ENCODE measurements at regions not wholly inside any gene's neighbourhood (a gene's known extent, or its start where the extent isn't known, plus 50 kb on each side); places are given as distances from the start of the nearest gene placed in this dataset.

DNA sequence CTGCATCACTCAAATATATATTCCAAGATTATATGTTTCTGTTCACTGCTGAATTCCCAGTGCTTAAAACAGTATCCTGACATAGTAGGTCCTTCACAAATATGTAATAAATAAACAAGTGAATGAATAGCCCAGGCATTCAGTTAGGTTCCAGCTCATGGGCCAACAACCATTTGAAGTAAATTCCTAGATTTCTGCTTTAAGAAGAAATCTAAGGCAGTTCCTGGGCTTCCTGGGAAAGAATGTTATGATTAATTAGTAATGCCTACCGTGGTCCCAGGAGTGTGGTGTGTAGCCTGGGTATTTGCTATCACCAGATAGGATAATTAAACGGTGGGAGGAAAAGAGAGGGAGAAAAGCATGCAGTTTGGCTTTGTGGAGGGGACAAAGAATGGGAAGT, 576.8 kb downstream of the SOX6 start:
- no peak for DNase-seq

DNA sequence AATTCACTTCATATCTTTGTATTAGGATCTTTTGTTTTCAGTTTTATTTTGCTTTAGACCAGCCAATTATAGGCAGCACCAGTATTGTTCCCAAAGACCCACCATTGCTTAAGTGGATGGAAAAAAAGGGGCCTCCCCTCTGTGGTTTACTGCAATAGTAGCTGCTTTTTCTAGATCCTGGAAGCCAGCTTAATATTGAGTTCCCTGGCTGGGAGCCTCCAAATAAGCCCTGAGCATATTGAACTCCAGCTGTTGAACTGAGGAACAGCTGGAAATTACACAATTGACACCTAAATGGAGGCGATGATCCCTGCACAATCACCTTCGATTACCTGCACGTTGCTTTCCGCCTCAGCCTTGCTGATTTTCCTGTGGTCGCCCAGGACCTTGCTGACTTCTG, 576.0 kb downstream of the SOX6 start:
- no peak for DNase-seq

DNA sequence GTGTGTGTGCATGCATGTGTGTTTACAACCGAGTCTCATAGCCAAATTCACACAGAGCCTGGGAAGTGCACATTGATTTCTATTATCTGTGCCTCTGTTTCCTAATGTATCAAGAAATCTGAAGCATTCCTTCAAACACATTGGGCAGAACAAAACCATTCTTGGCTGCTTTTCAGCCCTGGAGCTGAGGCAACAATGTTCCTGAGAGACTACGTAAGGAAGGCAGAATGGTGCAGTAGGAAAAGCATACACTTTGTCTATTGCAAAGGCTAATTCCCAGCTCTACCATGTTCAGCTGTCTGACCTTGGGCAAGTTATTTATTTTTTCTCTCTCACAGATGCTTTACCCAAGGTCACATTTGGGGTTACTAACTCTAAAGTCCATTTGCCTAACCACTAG, 575.5 kb downstream of the SOX6 start:
- no peak for DNase-seq

DNA sequence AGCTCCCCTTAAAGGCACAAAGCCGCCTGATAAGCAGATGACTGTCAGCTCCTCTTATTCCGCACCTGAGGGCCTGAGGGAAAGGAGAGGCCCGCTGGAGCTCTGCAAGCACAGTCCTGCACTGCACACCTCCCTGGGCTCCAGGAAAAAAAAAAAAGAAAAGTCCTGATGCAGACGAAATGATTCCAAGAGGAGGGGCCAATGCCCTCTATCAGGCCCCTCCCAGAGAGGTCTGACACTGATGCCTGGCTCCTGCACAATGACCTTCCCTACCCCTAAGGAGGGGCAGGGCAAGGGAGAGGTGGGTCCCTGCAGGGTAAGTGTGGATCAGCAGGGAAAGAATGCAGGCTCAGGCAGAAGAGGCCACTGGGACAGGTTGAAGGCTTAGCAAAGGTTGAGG, 572.7 kb downstream of the SOX6 start:
- DNase-seq = no peak

DNA sequence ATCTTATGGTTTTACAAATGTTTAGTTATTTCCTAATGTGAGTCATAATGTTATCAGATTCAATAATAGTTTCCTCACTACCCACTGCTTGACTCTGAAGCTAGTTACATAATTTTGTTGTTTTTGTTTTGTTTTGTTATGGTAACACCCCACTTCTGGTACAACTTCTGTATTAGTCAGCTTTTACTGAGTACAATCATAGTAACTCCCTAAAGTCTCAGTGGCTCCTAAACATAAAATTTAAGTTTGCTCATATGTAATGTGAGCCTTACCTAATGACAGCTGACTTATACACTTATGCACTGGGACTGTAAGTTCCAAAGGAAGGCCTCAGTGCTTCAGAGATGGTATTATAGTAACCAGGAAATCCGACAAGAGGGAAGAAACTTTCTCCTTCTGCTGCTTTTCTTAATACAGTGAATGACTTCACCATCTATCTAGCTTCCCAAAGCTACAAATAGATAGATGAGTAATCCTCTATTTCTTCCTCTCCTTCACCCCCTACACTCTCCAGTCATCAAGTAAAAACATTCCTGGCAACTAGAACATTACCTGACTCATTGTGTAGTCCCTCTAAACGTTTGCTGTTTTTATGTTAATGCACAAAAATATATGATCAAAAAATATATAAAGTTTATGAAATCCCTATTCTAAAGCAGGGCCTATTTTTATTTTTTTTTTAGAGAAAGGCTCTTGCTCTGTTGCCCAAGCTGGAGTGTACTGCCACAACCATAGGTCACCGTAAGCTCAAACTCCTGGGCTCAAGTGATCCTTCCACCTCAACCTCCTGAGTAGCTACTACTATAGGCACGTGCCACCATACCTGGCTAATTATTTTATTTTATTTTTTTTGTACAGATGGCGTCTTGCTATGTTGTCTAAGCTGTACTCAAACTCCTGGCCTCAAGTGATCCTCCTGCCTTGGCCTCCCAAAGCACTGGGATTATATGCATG, 563.0 kb downstream of the SOX6 start:
- no peak for DNase-seq

DNA sequence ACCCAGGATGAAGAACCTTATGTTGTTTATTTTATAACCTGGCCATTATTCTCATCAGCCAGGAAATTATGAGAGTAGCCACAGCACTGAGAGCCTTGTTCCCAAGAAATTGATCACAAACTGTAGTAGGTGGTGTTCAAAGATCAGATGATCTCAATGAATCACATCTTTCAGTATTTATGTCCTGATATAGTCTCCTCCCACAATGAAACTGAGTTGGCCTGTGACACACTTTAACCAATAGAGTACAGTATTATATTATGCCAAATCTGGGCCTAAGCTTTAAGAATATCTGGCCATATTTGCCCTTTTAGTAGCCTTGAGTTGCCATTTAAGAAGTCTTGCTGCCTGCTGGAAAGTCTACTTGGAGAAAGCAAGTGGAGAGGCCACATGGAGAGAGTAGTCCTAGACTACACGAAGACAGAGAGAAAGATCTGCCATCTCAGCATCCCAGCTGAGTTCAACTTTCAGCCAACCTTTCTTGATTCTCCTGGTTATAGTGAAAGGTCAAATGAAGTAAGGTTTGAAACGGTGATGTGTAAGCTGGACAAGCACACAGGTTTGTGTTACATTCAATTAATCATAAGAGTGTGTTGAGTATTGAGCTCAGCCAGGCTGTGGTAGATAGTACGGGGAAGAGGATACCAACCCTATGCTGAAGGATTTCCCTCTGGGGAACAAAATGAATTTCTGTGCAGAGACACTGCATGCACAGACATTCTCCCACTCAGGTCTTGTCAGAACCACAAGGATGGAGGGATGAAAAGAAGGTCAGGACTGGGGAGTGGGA, 561.8 kb downstream of the SOX6 start:
- no peak for DNase-seq

DNA sequence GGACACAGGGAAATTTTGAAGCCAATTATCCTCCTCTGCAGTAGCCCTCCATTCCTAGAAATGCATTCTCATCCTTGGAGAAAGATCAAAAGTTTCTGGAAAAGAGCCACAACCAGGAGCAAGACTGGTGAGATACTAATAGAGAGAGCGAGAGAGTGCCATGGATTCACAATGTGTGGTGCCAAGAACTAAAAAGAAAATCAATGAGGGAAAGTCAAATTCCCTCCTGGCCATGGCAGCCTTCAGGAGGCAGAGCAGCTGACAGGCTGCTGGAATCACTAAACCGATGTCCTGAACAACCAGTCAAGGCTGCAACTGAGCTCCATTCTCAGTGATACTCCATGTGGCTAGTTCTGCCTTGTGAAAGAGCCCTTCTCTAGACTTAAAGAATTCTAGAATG, 561.0 kb downstream of the SOX6 start:
- no peak for DNase-seq

DNA sequence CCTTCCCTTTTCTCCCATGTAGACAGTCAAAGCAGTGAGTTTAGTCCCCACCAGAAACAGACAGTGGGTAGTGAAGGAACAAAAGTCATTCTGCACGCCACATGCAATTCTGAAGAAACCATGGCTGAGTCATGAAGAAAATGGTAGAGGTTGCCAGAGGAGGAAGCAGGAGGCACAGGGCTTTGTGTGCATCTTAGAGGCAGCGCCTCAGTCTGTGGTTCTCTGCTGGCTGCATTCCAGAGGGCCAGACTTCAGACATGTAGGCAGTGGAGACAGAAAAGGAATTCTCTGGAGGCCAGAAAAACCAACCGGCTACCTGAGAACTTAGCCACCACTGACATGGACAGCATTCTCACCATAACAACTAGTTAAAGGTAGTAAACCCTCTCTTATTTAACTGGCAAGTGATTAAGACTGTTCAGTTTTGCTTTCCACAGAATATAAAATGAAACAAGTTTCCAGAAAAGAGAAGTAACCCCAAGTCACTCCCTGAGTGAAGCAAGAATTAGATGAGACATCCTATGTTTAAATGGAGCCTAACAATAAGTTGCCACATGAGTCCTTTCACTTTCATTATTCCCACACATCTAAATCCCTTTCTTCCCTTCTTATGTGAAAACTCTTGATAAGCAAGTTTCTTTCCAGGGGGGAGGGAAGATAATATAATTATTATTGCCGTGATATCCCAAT, 556.1 kb downstream of the SOX6 start:
- DNase-seq = no peak

DNA sequence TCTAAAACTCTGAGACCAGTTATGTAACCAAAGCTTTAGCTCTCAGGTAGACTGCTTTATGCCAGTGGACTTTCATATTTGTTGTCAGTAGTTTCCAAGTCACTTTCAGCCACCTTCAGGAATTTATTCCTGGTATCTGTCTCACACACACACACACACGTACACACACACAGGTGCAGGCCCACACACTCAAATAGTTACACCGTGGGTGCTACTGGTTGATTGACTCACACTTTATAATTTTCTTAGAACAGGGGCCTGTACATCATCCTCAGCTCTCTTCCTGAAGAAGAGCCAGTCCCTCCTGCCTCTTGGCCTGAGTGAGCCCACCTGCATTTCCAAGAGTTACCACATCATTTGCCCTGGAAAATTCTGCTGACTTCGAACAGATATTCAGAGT, 555.2 kb downstream of the SOX6 start:
- DNase-seq = no peak

DNA sequence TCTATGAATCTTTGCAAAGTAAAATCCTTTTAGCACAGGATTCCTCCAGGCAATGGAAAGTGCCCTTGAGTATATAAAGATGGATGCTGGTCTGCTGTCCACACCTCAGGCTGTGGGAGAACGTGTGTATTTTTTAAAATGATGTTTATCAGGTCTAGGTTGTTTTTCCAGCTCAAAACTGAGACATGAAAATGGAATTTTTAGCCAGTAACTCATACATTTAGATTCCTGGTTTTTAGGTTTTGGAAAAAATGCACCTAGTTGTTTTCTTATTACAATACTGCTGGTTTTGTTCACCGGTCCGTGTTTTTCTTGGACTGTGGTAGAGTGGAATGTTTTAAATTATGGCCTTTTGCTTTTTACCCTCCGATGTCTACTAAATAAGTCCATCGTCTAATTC, 554.7 kb downstream of the SOX6 start:
- DNase-seq = no peak

DNA sequence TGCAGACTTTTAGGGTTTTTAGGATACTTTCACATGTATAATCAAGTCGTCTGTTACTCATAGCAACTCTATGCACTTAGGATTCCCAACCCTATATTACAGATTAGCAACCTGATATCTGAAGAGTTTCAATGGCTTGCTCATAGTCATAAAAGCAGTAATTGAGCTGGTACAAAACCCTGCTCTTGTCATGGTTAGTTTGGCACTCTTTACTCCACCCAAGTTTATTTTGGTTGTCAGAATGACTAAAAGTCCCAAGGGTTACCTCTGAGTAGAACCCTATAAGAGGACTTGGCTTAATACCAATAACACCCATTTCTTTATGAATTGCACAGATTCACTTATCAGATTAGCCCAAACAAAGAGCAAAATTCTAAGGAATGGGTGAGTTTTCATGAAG, 550.6 kb downstream of the SOX6 start:
- no peak for DNase-seq

DNA sequence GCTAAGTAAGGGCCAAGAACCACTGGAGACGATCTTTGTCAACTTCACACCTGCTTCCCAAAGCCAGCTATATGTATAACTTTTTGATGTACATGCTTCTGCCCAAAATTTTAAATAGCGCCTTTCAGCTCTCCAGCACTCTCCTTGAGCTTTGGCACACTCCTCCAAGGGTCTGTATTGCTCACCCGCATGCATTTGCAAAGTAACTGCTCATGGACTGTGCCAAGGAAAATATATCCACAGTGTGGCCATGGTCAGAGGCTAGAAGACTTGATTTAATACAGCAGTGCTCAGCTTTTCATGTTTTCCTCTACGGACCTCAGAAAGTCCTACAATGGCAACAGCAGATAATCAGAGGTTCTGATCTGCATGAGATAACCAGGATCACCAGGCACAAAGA, 550.1 kb downstream of the SOX6 start:
- no peak for DNase-seq

DNA sequence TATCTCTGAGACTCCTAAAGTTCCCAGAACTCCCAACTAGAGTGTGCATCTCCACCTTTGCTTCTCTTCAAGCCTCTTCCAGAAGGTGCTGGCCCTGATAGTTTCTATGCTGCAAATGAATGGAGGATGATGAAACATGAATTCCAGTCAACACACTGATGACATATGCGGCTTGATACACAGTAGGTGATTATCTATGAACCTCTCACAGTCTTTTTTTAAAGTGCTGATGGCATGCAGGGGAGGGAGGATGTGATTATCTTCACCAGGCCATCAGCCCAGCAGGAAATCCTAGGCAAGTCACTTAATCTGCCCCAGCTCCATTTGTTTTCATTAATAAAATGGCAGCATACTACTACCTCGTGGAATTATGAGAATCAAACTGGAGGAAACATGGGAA, 548.5 kb downstream of the SOX6 start:
- no peak for DNase-seq

DNA sequence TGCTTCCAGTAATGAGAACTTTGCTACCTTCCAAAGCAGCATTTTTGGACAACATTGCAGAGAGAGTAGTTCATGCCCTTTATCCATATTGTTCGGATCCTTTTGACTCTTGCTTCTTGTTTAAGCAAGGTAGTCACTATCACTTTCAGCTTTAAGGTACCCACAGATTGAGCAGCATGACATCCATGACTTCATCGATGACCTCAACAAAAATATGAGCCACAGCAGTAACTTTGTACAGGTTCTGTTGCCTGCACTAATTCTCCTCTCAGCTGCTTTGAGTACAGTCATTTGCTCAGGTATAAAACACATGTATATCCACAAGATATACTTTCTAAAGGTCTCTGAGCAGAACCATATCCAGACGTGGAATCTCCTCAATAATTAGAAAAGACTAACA, 546.3 kb downstream of the SOX6 start:
- no peak for DNase-seq

DNA sequence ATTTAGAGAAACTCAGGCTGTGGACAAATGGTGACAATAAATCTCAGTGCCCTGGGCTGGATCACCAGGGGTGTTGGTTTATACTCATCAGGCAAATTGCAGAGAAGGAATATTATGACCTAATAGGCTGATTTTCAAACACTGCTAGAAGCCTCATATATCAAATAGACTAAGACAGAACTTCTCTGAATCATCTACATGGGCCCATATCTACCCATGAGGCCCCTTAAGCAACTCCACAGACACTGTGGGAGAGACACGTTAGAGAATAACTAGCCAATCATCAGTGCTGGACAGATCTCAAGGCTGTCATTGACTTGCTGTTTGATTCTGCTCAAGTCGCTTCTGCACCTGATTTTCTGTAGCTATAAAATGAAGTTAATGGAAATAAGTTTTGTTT, 545.8 kb downstream of the SOX6 start:
- DNase-seq = no peak

DNA sequence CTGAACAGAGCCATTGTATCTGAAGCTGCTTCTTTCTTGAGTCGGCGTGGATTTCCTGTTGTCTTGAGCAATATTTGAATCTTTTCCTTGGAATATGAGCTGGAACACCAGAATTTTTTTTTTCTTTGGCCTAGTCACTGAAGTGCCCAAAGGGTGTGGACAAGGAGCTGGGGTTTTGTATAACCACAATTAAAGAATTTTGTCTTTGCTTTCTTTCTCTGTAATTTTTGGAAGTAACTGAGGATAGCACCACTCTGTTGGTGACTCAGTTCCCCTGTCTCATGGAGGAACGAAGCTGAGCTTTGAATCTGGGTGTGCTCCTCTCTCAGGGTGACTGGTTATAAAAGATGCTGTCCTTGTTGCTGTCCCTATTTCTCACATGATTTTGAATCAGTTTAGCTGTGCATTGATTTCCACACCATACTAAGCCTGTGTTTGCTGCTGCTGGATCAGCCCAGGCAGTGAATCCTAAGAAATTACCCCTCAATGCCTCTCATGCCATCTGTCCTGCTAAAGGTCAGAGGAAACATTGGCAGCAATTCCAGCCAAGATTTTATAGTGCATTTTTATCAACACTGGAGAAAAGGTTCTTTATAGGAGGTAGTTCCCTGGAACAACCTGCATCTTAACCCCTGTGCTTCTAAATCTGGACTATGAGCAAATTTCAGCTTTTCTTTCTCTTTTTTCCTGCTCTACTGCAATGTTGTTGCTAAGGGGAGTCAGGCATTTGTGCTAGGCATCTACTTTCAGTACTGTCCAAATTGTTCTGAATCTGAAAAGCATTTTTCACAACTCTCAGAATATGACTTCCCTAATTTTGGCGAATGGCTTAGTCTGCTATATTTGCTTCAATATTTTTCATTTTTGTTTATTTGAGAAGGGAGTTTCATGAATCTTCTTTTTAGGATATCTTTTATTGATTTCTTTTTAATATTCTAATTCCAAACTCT, 540.8 kb downstream of the SOX6 start:
- no peak for DNase-seq

DNA sequence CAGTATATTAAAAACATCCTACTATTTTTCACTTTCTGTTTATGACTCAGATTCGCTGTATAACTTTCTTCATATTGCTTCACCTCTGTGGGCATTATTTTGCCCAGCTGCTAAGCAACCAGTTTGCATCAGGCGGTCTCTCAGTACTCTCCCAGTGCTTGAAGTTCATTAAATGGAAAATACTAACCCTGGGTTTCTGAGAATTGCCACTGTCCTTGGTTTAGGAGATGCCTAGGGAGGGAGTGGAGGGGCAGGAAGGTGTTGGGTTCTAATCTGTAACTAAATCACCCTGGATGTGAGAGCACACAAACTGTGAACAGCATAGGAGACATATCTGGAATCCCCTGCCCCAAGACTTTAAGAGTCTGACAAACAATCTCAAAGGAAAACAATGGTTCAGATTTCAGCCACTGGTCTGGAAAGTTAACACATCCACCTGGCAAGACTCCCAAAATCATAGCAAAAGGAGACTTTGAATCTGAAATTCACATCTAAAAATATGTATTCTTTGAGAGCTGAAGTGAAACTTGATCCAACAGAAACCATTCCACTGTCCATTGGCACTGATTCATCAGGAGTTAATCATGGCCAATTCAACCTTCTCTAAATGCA, 540.0 kb downstream of the SOX6 start:
- no peak for DNase-seq

DNA sequence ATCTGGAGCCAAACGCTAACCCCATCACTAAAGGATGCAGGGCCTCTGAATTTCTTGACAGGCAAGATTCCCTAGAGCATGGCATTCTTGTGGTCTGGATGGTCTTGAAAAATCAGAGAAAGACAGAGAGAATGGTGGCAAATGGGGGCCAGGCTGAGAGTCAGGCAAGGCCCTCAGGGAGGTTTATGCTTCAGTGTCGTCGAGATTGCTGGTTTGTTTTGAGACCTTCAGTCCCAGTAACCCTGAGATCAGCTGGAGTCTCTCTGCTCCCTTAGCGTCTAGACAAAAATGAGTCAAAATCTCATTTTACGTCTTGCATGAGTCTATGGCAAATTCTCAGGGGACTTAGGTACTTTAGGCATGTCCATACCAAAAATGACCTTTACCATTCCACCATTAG, 539.3 kb downstream of the SOX6 start:
- DNase-seq = no peak

DNA sequence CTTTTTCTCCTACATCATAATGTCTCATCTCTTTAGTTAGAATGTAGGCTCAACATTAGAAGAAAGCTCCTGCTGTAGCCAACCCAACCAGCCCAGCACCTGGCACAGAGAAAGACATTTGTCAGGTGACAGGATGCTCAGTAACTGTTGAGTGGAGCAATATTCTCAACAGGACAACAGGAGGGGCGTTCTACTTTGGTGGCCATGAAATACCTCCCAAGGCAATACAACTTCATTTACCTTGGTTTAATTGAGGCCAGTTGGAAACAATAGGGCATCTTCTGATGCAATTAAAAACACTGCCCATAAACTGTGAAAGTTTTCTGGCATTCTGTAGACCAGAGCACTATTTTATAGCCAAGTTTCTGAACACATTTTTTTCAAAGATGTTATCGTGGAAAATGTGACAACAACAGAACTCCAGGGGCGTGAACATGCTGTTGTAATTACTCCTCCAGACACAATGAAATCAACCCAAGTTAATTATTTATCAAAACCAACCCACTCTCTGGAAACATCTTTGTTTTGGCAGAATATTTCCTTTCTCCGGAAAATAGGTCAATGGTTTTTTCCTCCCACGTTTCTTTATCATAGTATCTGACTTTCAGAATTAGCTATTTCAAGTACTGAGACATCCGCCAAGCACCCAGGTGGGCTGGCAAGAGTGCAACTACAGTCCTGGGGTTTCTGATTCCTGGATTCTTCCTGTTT, 538.1 kb downstream of the SOX6 start:
- DNase-seq = no peak

DNA sequence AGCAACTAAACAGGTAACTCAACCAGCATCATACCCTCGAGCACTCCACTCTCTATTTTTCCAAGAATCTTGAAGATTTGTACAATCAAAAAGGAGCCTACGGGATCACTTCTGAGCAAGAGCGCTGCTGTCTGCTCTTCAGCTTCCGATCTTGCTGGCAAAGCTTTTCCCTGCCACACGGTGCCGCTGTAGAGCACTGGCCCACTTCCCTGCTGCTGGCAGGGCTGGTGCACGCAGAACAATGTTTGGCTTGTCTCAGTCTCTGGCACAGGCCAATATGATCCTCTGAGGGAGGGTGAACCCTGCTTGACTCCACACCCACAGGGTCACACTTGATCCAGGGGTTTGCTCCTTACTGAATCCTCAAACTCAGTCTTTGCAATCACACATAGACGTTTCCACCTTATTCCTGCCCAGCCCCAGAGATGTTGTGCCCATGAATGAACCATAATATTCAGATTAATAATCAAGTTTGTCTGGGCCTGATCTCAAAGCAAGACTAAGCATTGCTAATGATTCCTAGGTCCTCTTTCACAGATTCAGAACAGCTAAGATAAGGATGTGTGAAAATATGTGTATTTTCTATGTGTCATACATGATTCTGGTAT, 536.6 kb downstream of the SOX6 start:
- no peak for DNase-seq

DNA sequence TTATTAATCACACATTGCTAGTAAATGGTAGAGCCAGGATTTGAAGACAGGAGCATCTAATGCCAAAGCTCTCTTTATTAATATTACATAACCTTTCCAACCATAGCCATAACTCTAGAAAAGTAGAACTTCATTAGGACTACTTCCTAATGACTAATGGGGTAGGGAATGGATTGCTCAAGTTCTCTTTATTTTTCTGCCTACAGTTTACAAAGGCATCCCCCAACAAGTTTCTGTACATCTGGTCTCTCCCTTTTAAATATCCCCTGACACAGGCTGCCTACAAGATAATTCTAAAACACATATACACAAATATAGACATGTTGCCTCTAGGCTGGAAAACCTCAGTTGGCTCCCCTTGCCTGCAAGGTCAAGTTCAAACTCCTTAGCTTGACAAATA, 534.9 kb downstream of the SOX6 start:
- no peak for DNase-seq

Measured in NCI-H1694 (cell line).